Medulla oblongata (tissue), 1 donor: ENCODE measurements at regions not wholly inside any gene's neighbourhood (a gene's known extent, or its start where the extent isn't known, plus 50 kb on each side); places are given as distances from the start of the nearest gene placed in this dataset.

Source experiments
- DNase-seq: peaks from one replicate; pipeline ENCODE4 v3.0.0-alpha.2; 2015; ENCODE audit errors: extremely low spot score

GRCh38 chr2:120606931-120607330 is 128.7 kb upstream of the GLI2 start:
- no peak for DNase-seq

GRCh38 chr2:120607506-120607905 is 128.2 kb upstream of the GLI2 start:
- no peak for DNase-seq

GRCh38 chr2:120607996-120608395 is 127.7 kb upstream of the GLI2 start:
- DNase-seq = no peak

- DNase-seq = no peak
Measured at GRCh38 chr2:120609826-120610395, 125.8 kb upstream of the GLI2 start.

- DNase-seq = no peak
Measured at GRCh38 chr2:120611016-120611415, 124.7 kb upstream of the GLI2 start.

GRCh38 chr2:120611961-120612360 is 123.7 kb upstream of the GLI2 start:
- no peak for DNase-seq

- DNase-seq = no peak
Measured at GRCh38 chr2:120612471-120612870, 123.2 kb upstream of the GLI2 start.

- DNase-seq = no peak
Measured at GRCh38 chr2:120612931-120613330, 122.7 kb upstream of the GLI2 start.

GRCh38 chr2:120613742-120614571 is 121.7 kb upstream of the GLI2 start:
- no peak for DNase-seq

- DNase-seq = no peak
Measured at GRCh38 chr2:120614901-120615300, 120.8 kb upstream of the GLI2 start.

GRCh38 chr2:120616261-120616660 is 119.4 kb upstream of the GLI2 start:
- DNase-seq = no peak

GRCh38 chr2:120617055-120617454 is 118.6 kb upstream of the GLI2 start:
- no peak for DNase-seq

GRCh38 chr2:120618830-120619229 is 116.8 kb upstream of the GLI2 start:
- no peak for DNase-seq

GRCh38 chr2:120619579-120619978 is 116.1 kb upstream of the GLI2 start:
- no peak for DNase-seq

GRCh38 chr2:120620025-120620793 is 115.5 kb upstream of the GLI2 start:
- no peak for DNase-seq

- DNase-seq = no peak
Measured at GRCh38 chr2:120622159-120622869, 113.4 kb upstream of the GLI2 start.

GRCh38 chr2:120622886-120623753 is 112.5 kb upstream of the GLI2 start:
- DNase-seq = peak; percentile 53

GRCh38 chr2:120624061-120624737 is 111.5 kb upstream of the GLI2 start:
- no peak for DNase-seq

- DNase-seq = no peak
Measured at GRCh38 chr2:120624738-120625446, 110.8 kb upstream of the GLI2 start.
